Ovary (tissue), 3 donors: ENCODE measurements at regions not wholly inside any gene's neighbourhood (a gene's known extent, or its start where the extent isn't known, plus 50 kb on each side); places are given as distances from the start of the nearest gene placed in this dataset.

Source experiments
- EP300 ChIP-seq: sonication (generic); formaldehyde crosslinking; IDR thresholded peaks from one replicate; pipeline ENCODE4 v1.6.1; 2017; ENCODE audit warnings: antibody characterized with exemption
- TF ChIP-seq, protein P1 (sequence below), 3 donors: fragments of 450-650 bp in 2 of 3; fragments of 200-600 bp in 1 of 3; IDR thresholded peaks; one replicate each; pipeline versions ENCODE4 v1.5.1 to v1.8.0; 2016 to 2022; ENCODE audit warnings: antibody characterized with exemption in 3 of 3, mild to moderate bottlenecking in 1 of 3
- donor health status: DM: no; HTN: no; CAD: no.

DNA sequence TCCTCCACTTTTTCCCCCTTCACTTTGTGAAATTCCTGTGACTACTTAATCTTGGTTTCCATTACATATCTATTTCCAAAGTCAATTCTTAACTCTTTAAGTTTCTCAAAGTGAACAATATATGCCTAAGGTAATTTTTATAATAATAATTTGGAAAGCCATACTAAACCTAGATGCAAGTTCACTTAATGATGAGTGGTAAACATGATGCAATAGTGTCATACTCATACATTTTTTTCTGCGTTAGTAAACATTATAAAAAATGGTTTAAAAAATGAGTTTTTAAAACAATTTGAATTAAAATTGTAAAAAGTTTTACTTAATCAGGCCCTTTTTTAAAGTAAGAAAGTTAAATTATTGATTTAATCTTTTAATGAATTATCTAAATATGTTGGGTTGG lies 659.4 kb upstream of the FZD8 start:
- TF ChIP-seq, protein P1, sequence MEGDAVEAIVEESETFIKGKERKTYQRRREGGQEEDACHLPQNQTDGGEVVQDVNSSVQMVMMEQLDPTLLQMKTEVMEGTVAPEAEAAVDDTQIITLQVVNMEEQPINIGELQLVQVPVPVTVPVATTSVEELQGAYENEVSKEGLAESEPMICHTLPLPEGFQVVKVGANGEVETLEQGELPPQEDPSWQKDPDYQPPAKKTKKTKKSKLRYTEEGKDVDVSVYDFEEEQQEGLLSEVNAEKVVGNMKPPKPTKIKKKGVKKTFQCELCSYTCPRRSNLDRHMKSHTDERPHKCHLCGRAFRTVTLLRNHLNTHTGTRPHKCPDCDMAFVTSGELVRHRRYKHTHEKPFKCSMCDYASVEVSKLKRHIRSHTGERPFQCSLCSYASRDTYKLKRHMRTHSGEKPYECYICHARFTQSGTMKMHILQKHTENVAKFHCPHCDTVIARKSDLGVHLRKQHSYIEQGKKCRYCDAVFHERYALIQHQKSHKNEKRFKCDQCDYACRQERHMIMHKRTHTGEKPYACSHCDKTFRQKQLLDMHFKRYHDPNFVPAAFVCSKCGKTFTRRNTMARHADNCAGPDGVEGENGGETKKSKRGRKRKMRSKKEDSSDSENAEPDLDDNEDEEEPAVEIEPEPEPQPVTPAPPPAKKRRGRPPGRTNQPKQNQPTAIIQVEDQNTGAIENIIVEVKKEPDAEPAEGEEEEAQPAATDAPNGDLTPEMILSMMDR (IDR thresholded peaks at IDR 0.05) = no peak
- TF ChIP-seq EP300 = no peak
